Heart left ventricle (tissue), 13 donors: ENCODE measurements at regions not wholly inside any gene's neighbourhood (a gene's known extent, or its start where the extent isn't known, plus 50 kb on each side); places are given as distances from the start of the nearest gene placed in this dataset.

Experiments used
- CTCF ChIP-seq, 12 donors: fragments of 200-600 bp; sonication (generic) in 4 of 12; IDR thresholded peaks; one replicate each; pipeline versions ENCODE4 v1.5.0 to v1.8.0; 2018 to 2022; ENCODE audit warnings: antibody characterized with exemption in 12 of 12, mild to moderate bottlenecking in 5 of 12
- POLR2A ChIP-seq, 2 donors: fragments of 450-650 bp; IDR thresholded peaks; one replicate each; pipeline ENCODE4 v1.6.1; 2017; ENCODE audit warnings: antibody characterized with exemption in 2 of 2, mild to moderate bottlenecking in 2 of 2, moderate library complexity in 2 of 2
- donor health status: ischemic (EF 13 %, LVEDD 7.1; RV severe dilation, severe dysfunction).
- donor health status: DM: no; HTN: yes; CAD: no.
- donor health status: DM: no; HTN: no; CAD: no.
- donor health status: ischemic (EF 25% LVEDD 6.9; RV normal size, moderate dysfunction).
- donor health status: ischemic (EF 25% LVEDD 5.7; RV mildly dilated, moderate dysfunction).
- donor health status: ischemic (EF 35%, LVEDD 5.7; RV mildly dilated, moderate dysfunction).
- donor health status: nonischemic (EF 11% LVEDD 7.7; RV severe dilation, severe dysfunction).
- donor health status: DM: yes; HTN: yes; CAD: no.
- donor health status: PGD.
- donor health status: ischemic (EF 29% LVEDD 5.4; RV normal size, mild dysfunction).
- donor health status: nonischemic (EF 23%, LVEDD 6.1; RV moderate dilation, normal function).

- TF ChIP-seq CTCF (IDR thresholded peaks at IDR 0.05) = no peak
- TF ChIP-seq POLR2A (IDR thresholded peaks at IDR 0.05) = no peak
Observed at GRCh38 chr6:25173951-25174474, 105.2 kb upstream of the CARMIL1 start.
